Sigmoid colon (tissue), 4 donors: ENCODE measurements at regions not wholly inside any gene's neighbourhood (a gene's known extent, or its start where the extent isn't known, plus 50 kb on each side); places are given as distances from the start of the nearest gene placed in this dataset.

ENCODE experiments used
- CTCF ChIP-seq, 4 experiments: fragments of 450-650 bp in 3 of 4; fragments of 200-600 bp in 1 of 4; IDR thresholded peaks; one replicate each; pipeline ENCODE4 v1.5.1; 2016 to 2019; ENCODE audit warnings: antibody characterized with exemption in 4 of 4, mild to moderate bottlenecking in 3 of 4, moderate library complexity in 2 of 4
- EP300 ChIP-seq, 4 donors: sonication (generic); formaldehyde crosslinking; IDR thresholded peaks; one replicate each; pipeline ENCODE4 v1.6.1; 2017; ENCODE audit warnings: antibody characterized with exemption in 4 of 4
- POLR2A ChIP-seq, 2 donors: fragments of 450-650 bp; IDR thresholded peaks; one replicate each; pipeline ENCODE4 v1.6.1; 2016; ENCODE audit warnings: antibody characterized with exemption in 2 of 2, mild to moderate bottlenecking in 2 of 2, moderate library complexity in 2 of 2
- POLR2AphosphoS5 ChIP-seq, 4 donors: sonication (generic); formaldehyde crosslinking; IDR thresholded peaks; one replicate each; pipeline ENCODE4 v1.6.1; 2017; ENCODE audit warnings: antibody characterized with exemption in 4 of 4

- TF ChIP-seq CTCF (IDR thresholded peaks at IDR 0.05), result no peak
- no peak for TF ChIP-seq POLR2A (IDR thresholded peaks at IDR 0.05)
- TF ChIP-seq POLR2AphosphoS5 (IDR thresholded peaks at IDR 0.05), result no peak
- TF ChIP-seq EP300 (IDR thresholded peaks at IDR 0.05), result no peak
These were observed 1316.9 kb upstream of the TENM3 start for GRCh38 chr4:180926277-180926676.
